Globus pallidus (tissue), 1 donor: ENCODE measurements at regions not wholly inside any gene's neighbourhood (a gene's known extent, or its start where the extent isn't known, plus 50 kb on each side); places are given as distances from the start of the nearest gene placed in this dataset.

Experiments used
- DNase-seq: peaks from one replicate; pipeline ENCODE4 v3.0.0-alpha.2; 2015; ENCODE audit warnings: low spot score

GRCh38 chr6:98634569-98634968, 199.8 kb upstream of the POU3F2 start:
- no peak for DNase-seq

- no peak for DNase-seq
Measured at GRCh38 chr6:98635191-98635590, 199.2 kb upstream of the POU3F2 start.

GRCh38 chr6:98636941-98637340, 197.4 kb upstream of the POU3F2 start:
- peak; percentile 67 for DNase-seq

GRCh38 chr6:98639089-98639635, 195.2 kb upstream of the POU3F2 start:
- peak; percentile 48 for DNase-seq

GRCh38 chr6:98640366-98640765, 194.0 kb upstream of the POU3F2 start:
- no peak for DNase-seq

- DNase-seq = peak; percentile 80
Measured at GRCh38 chr6:98641949-98642719, 192.2 kb upstream of the POU3F2 start.

GRCh38 chr6:98644063-98644462, 190.3 kb upstream of the POU3F2 start:
- DNase-seq = no peak

GRCh38 chr6:98648211-98648914, 186.0 kb upstream of the POU3F2 start:
- no peak for DNase-seq

GRCh38 chr6:98650941-98651340, 183.4 kb upstream of the POU3F2 start:
- DNase-seq = no peak

GRCh38 chr6:98653179-98653578, 181.2 kb upstream of the POU3F2 start:
- no peak for DNase-seq

GRCh38 chr6:98657764-98658163, 176.6 kb upstream of the POU3F2 start:
- no peak for DNase-seq

GRCh38 chr6:98669371-98669770, 165.0 kb upstream of the POU3F2 start:
- DNase-seq = peak; percentile 35

GRCh38 chr6:98670045-98670746, 164.2 kb upstream of the POU3F2 start:
- DNase-seq = no peak

GRCh38 chr6:98672681-98673475, 161.5 kb upstream of the POU3F2 start:
- DNase-seq = peak; percentile 52

GRCh38 chr6:98678481-98678880, 155.9 kb upstream of the POU3F2 start:
- no peak for DNase-seq

GRCh38 chr6:98686008-98686601, 148.3 kb upstream of the POU3F2 start:
- DNase-seq = no peak

GRCh38 chr6:98687752-98688151, 146.6 kb upstream of the POU3F2 start:
- DNase-seq = no peak

GRCh38 chr6:98695091-98695801, 139.1 kb upstream of the POU3F2 start:
- DNase-seq = peak; percentile 73

GRCh38 chr6:98711380-98711779, 123.0 kb upstream of the POU3F2 start:
- DNase-seq = no peak

- no peak for DNase-seq
Measured at GRCh38 chr6:98716341-98716740, 118.0 kb upstream of the POU3F2 start.
